SU-DHL-6 (cell line): ENCODE measurements at regions not wholly inside any gene's neighbourhood (a gene's known extent, or its start where the extent isn't known, plus 50 kb on each side); places are given as distances from the start of the nearest gene placed in this dataset.

Experiments
- H2AFZ ChIP-seq: fragments of 200-600 bp; sonication (generic); 2 replicates; pipeline ENCODE4 v1.6.1; 2014; ENCODE audit warnings: low read depth, mild to moderate bottlenecking, moderate library complexity, mixed read lengths, antibody characterized with exemption, low read length; ENCODE audit not compliant: severe bottlenecking
- H3F3A ChIP-seq: fragments of 200-600 bp; shearing (Covaris generic); 2 replicates; pipeline ENCODE4 v1.6.0; 2016; ENCODE audit warnings: antibody characterized with exemption, mild to moderate bottlenecking; ENCODE audit not compliant: insufficient read depth
- H3K27ac ChIP-seq: fragments of 200-600 bp; sonication (generic); 2 replicates; pipeline ENCODE4 v1.5.1; 2016; ENCODE audit warnings: low read depth, mild to moderate bottlenecking, low read length, moderate library complexity, mixed read lengths
- H3K27me3 ChIP-seq: fragments of 200-600 bp; sonication (generic), shearing (Covaris generic); 2 replicates; pipeline ENCODE4 v1.6.0; 2014; ENCODE audit warnings: mild to moderate bottlenecking, low read length
- H3K36me3 ChIP-seq: fragments of 200-600 bp; sonication (generic); 2 replicates; pipeline ENCODE4 v1.6.1; 2014; ENCODE audit warnings: mild to moderate bottlenecking, low read length, mixed read lengths
- H3K4me2 ChIP-seq: fragments of 300-600, 200-600 bp; shearing (Covaris generic), sonication (generic); 2 replicates; pipeline ENCODE4 v1.6.0; 2014; ENCODE audit warnings: low read length, low read depth, mild to moderate bottlenecking; ENCODE audit not compliant: poor library complexity, severe bottlenecking
- H3K4me3 ChIP-seq: fragments of 200-600 bp; sonication (generic); 2 replicates; pipeline ENCODE4 v1.5.1; 2014; ENCODE audit warnings: antibody characterized with exemption, low read length, mild to moderate bottlenecking, mixed read lengths; ENCODE audit not compliant: insufficient read depth, poor library complexity, severe bottlenecking
- H3K79me2 ChIP-seq: fragments of 200-600 bp; sonication (generic); 2 replicates; pipeline ENCODE4 v1.6.1; 2014; ENCODE audit warnings: mild to moderate bottlenecking, low read length, moderate library complexity; ENCODE audit not compliant: insufficient read depth
- H3K9ac ChIP-seq: fragments of 200-600 bp; sonication (generic); 2 replicates; pipeline ENCODE4 v1.7.0; 2014; ENCODE audit warnings: mild to moderate bottlenecking, low read length
- H3K9me2 ChIP-seq: fragments of 200-600 bp; sonication (generic); replicated peaks from 2 replicates; pipeline ENCODE4 v1.6.1; 2014; ENCODE audit warnings: low read length; ENCODE audit not compliant: insufficient read depth
- H3K9me3 ChIP-seq: fragments of 200-600 bp; sonication (generic); 2 replicates; pipeline ENCODE4 v1.6.1; 2014; ENCODE audit warnings: low read length, mixed read lengths; ENCODE audit not compliant: insufficient read depth
- H4K20me1 ChIP-seq: fragments of 200-600 bp; sonication (generic); 2 replicates; pipeline ENCODE4 v1.6.1; 2014; ENCODE audit warnings: low read depth, mild to moderate bottlenecking, antibody characterized with exemption, low read length, moderate library complexity, mixed read lengths
- EZH2phosphoT487 ChIP-seq: fragments of 200-600 bp; sonication (generic), shearing (Covaris generic); conservative IDR thresholded peaks from 2 replicates; pipeline ENCODE4 v1.6.1; 2018; ENCODE audit warnings: mild to moderate bottlenecking, antibody characterized with exemption, low read length, moderate library complexity, mixed read lengths
- TF ChIP-seq, protein P1 (sequence below): fragments of 200-600 bp; sonication (generic); IDR thresholded peaks from one replicate; pipeline ENCODE4 v1.5.1; 2017; ENCODE audit warnings: antibody characterized with exemption, mild to moderate bottlenecking, low read length, moderate library complexity; ENCODE audit not compliant: insufficient read depth, poor library complexity, severe bottlenecking

DNA sequence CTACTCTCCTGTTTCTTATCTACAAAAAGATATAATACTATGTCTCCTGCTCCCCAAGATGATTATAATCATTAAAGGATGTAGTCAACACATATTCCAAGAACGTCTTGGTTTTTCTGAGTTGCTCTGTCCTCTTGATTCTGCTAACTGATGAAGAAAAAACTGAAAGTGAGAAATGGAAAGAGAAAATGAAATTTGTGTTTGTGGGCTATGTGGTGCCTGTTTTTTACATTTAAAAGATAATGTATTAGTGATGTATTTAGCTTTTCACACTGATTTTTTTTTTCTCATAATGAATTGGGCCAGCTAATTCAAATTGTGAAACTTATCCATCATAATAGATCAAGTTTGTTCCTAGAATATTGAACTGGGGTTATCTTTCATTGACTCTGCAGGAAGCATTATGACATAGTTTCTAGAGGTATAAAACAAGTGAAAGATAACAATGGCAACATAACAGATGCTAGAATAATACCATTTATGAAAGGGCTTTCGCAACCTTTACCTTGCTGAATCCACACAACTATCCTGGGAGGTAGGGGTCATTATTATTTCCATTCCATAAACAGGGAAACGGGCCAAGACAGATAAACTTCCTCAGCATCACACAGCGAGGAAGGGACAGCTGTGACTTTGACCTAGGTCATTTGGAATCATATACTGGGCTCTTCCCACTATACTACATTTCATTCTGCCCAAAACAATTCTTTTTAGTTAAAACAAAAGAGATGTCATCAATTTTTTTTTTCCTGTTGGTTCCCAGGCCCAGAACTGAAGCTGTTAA lies 336.7 kb downstream of the GJA1 start:
- no peak overlapping the region for H3K9ac ChIP-seq

DNA sequence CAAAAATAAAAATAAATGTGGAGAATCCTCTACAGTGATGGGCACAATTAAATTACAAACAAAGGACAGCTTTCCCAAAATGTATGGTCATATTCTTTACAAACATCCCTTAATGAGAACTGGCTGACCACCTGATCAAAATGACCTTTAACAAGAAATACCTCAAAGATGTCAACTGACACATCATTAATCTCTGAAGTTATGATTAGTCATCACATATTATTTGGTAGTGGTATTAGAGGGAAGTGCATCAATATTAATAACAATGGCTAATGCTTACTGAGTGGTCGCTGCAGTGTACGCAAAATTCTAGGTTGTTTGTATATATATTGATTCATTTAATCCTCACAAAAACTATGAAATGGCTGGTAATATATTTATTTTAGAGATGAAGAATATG lies 340.6 kb downstream of the GJA1 start:
- H3K4me3 ChIP-seq, result no peak overlapping the region
- no peak overlapping the region for H3K9ac ChIP-seq
- TF ChIP-seq EZH2phosphoT487, result no peak
- TF ChIP-seq, protein P1, sequence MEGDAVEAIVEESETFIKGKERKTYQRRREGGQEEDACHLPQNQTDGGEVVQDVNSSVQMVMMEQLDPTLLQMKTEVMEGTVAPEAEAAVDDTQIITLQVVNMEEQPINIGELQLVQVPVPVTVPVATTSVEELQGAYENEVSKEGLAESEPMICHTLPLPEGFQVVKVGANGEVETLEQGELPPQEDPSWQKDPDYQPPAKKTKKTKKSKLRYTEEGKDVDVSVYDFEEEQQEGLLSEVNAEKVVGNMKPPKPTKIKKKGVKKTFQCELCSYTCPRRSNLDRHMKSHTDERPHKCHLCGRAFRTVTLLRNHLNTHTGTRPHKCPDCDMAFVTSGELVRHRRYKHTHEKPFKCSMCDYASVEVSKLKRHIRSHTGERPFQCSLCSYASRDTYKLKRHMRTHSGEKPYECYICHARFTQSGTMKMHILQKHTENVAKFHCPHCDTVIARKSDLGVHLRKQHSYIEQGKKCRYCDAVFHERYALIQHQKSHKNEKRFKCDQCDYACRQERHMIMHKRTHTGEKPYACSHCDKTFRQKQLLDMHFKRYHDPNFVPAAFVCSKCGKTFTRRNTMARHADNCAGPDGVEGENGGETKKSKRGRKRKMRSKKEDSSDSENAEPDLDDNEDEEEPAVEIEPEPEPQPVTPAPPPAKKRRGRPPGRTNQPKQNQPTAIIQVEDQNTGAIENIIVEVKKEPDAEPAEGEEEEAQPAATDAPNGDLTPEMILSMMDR, result no peak
- H3K79me2 ChIP-seq, result no peaks in the 10 kb centered on the region
- H3F3A ChIP-seq, result no peaks in the 10 kb centered on the region
- H3K27ac ChIP-seq, result no peak overlapping the region
- no peaks in the 10 kb centered on the region for H3K36me3 ChIP-seq
- no peak overlapping the region for H3K4me2 ChIP-seq
- no peaks in the 10 kb centered on the region for H3K27me3 ChIP-seq
- no peaks in the 10 kb centered on the region for H3K9me3 ChIP-seq
- no peak overlapping the region for H2AFZ ChIP-seq
- no peaks in the 10 kb centered on the region for H3K9me2 ChIP-seq
- no peaks in the 10 kb centered on the region for H4K20me1 ChIP-seq

More for the DNA sequence above, 336.7 kb downstream of the GJA1 start:
- no peak overlapping the region for H3K27ac ChIP-seq
- H3K27me3 ChIP-seq, result no peaks in the 10 kb centered on the region
- no peaks in the 10 kb centered on the region for H3F3A ChIP-seq
- no peaks in the 10 kb centered on the region for H4K20me1 ChIP-seq
- no peak overlapping the region for H3K4me3 ChIP-seq
- no peak for TF ChIP-seq EZH2phosphoT487
- TF ChIP-seq, protein P1, result no peak
- H3K9me3 ChIP-seq, result no peaks in the 10 kb centered on the region
- no peak overlapping the region for H3K4me2 ChIP-seq
- no peaks in the 10 kb centered on the region for H3K9me2 ChIP-seq
- H2AFZ ChIP-seq, result no peak overlapping the region
- no peaks in the 10 kb centered on the region for H3K79me2 ChIP-seq
- no peaks in the 10 kb centered on the region for H3K36me3 ChIP-seq

DNA sequence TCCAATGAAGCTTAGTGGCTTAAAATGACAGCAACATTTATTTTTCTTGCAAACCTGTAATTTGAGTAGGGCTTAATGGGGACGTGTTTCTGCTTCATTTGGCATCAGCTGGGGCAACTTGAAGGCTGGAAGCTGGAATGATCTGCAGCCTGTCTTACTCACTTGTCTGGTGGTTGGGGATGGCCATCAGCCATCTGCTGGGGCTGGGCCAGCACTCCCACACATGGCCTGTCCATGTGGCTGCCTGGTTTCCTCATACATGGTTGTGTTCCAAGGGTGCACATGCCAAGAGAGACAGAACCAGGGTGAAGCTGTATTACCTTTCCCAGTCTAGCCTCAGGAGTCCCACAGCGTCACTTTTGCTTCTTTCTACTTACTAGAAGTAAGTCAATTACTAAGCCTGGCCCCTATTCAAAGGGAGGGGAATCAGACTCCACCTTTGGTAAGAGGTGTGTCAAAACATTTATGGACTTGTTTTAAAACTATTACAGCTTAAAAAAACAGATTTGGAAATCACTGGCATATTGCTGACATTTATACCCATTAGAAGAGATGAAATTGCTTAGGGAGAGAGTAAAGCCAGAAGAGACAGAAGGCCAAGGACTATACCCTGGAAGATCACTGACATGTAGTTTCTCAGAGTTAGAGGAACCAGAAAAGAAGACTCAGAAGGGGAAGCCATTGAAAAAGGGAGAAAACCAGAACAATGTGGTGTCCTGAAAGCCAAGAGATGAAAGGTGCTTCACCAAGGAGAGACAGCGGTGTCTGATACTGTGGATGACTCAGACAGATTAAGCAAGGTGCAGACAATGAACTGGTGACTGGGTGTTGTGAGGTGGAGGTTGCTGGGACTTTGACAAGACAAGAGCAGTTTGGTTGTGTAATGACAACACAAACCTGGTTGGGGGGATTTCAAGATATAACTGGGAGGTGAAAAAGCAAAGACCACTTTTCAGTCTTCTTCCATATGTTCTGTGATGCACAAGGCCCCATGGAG lies 345.2 kb downstream of the GJA1 start:
- H3K79me2 ChIP-seq, result no peaks in the 10 kb centered on the region
- no peaks in the 10 kb centered on the region for H3K27me3 ChIP-seq
- no peak overlapping the region for H2AFZ ChIP-seq
- TF ChIP-seq, protein P1, result no peak
- no peak for TF ChIP-seq EZH2phosphoT487
- H3K9me3 ChIP-seq, result no peaks in the 10 kb centered on the region
- no peaks in the 10 kb centered on the region for H3K9me2 ChIP-seq
- no peak overlapping the region for H3K4me2 ChIP-seq
- no peak overlapping the region for H3K4me3 ChIP-seq
- no peak overlapping the region for H3K9ac ChIP-seq
- H3K36me3 ChIP-seq, result no peaks in the 10 kb centered on the region
- no peaks in the 10 kb centered on the region for H4K20me1 ChIP-seq
- H3F3A ChIP-seq, result no peaks in the 10 kb centered on the region
- H3K27ac ChIP-seq, result no peak overlapping the region
